Hematopoietic multipotent progenitor cell (in vitro differentiated cells): ENCODE measurements at regions not wholly inside any gene's neighbourhood (a gene's known extent, or its start where the extent isn't known, plus 50 kb on each side); places are given as distances from the start of the nearest gene placed in this dataset.

ENCODE experiments used
- DNase-seq, 3 donors: peaks; one replicate each; pipeline ENCODE4 v3.0.0-alpha.2; 2011 to 2015; ENCODE audit warnings: low read depth in 2 of 3, low spot score in 2 of 3

DNA sequence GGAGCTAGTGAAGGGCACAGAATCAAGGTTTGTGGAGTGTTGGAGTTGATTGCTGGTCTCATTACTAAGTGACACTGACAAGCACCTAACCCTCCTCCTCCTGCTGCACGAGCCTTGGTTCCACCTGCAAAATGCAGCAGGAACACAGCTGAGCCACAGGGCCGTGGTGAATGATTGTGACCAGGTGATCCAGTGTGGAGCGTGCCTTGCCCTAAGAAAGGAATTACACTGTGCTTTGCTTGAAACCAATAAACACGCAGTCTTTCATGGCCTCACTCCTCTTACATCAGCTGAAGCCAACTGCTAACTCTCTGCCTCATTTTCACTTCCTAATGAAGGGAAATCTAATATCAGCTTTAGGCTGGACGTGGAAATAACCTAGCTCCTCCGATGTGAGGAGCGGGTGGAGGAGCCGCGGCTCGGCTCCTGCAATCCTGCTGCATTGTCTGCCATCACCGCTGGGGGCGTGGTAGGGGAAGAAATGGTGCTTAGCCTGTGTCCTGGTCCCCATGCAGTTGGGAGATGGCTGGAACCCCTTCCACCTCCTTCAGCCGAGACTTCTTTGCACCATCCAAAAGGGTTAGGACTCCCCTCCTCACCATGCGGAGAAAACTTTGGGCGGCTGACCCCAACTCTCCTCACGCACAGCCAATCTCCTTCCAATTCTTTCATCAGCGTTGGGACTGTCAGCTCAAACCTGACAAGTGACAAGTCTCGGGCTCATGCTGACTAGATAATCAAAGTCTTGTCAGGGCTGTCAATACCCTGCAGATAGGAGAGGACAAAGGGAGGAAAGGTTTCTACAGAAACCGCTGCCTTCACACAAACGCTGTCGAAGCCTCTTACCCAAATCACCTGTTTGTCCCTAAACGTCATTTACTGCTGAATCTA lies 427.9 kb downstream of the ZNF536 start:
- peak in 1 of 3 donors; percentile 47 for DNase-seq

DNA sequence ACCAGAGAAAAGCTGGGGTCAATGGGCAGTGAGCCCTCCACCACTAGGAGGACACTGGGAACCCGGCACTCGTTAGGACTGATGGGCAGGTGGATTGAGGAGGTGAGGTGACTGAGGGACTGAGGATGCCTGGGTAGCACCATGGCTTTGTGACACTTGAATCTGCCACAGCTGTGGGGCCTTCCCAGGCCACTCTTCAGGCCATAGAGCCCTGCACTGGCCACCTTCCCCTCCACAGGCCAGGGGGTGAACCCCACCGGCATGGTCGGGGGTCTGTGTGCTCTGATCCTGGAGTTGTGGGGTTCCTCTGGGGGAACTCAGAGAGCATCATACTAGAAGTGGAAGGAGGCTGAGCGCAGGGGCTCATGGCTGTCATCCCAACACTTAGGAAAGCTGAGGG lies 423.5 kb downstream of the ZNF536 start:
- no peak for DNase-seq

DNA sequence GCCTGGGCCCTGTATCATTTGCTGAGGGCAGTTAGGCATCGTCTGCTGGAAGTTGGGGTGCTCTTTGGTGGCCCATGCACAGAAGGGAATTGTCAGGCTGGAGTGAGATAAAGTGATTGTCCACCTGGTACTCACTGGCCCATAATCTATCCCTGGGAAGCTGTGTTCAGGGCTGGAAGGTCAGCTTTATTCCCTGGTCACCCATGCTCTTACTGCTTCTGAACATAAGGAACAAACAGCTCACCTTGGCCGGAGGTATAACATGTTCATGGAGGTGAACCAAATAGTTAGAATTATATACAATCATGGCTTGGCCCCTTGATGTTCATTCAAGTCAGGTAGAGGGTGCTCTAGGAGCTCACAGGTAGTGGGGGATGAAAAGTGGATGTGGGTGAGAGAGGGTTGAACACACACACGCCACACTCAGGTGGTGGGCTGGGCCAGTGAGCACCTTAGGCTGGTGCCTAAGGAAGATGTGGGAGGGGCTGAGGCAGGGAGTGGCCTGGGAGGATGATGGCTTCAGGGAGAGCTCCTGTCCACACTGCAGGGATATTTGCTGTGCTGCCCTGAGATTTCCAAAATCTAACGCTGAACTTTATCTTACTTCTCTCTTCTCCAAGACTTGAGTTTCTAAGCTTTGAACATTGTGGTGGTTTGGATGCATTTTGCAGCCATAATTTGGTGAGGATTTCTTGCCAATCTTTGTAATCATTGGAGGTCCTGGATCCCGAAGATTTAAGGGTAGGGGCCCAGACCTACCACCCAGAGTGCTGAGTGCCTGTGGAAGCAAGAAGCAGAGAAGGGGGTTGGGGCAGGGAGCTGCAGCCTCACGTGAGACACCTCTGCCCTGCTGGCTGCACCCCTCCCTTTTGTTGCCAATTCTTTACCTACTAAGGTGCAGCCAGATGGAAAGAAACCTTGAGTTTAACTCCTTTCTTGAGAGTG lies 420.6 kb downstream of the ZNF536 start:
- no peak for DNase-seq

DNA sequence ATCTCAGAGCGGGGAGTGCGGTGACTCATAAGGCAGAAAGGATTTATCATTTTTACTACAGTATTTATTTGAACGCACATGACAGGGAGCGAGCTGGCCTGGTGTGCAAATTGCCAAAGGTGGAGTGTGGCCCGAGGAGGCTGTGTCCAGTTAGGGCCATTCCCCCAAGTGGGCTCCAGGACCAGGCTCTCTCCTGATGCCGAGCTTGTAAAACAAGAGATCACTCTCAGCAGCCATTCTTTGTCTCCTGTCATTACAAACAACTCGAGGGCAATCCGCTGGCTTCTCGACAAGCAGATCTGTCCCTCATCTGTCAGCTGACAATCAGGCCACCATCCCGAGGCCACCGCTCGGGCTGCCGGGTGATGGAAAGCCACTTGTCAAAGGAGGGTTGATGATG lies 418.9 kb downstream of the ZNF536 start:
- no peak for DNase-seq

DNA sequence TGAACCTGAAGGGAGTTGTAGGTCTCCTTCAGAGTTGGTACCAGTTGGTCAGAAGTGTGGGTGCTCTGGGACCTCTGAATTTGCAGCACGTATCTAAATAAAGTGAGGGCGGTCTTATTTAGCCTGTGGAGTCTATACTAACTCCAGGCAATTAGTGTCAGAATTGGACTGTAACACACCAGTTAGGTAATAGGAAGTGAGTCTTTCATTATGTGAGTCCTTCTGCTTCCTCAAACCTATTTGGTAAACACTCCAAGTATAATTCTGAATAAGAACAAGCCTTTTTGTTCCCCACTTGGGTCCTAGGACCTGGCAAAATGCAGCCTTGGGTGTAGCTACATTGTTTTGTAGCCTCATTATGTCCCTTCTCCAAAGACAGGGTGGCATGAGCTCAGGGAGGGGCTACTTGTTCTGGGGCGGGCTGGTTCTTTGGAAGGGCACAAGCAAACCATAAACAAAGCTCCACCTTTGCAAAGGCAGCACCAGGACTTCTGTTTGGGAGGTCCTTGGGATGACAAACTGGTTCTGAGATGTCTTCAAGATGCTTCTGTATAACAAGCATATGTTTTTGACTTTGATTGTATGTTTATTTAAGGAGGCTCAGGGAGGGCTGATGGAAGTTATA lies 418.0 kb downstream of the ZNF536 start:
- no peak for DNase-seq

DNA sequence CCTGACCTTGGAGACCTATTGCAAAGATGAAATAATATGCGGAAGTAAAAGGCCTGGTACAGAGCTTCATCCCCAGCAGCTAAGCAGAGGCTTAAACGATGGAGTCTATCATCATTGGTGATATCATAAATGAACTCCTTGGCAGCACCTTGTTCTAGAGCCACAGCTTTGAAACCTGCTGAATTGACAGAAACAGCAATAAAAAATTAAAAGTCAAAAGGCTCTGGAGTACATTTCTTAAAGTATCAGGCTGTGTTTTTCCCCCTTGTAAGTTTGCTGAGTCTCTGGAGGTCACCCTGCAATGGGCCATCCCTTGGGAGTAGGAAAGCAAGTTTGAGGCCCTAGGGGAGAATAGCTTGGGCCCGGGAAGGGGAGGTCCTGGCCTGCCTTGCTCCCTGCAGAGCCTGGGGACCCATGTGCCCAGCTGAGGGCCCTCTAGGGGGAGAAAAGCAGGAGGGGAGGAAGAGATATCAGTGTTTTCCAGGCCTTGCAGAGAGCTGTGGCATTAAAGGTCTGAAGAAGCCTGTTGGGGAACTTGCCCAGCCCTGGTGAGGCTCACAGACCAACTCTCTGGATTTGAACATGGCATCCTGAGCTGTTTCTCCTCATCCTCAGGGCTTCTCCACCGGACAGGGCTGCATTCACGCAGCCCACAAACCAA lies 416.1 kb downstream of the ZNF536 start:
- no peak for DNase-seq

DNA sequence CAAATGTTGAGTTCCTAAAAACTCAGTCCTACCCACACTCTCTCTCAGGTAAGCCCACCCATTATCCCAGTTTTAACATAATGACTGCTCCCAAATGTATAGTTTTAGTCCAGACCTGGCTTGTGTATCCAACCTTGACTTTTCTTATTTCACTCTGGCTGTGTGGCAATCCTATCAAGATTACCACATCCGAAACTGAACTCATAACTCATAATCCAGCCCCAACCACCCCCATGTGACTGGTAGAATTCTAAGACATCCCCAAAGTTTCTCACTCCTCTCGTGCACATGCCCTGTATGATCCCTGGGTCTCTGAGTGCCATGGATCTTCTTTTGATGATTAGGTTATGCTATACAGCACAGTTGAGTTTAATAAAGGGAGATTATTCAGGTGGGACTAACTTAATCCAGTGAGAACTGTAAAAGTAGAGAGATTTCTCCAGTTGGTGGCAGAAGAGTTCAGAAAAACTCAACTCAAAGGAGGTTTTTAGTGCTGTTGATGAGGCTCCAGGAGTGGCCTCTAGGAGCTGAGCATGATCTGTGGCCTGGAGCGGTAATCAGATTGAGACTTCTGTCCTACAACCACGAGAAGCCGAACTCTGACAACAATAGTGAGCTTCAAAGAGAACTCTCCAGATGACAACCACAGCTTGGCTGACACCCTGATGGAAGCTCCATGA lies 413.4 kb downstream of the ZNF536 start:
- peak in 1 of 3 donors; percentile 15 for DNase-seq

DNA sequence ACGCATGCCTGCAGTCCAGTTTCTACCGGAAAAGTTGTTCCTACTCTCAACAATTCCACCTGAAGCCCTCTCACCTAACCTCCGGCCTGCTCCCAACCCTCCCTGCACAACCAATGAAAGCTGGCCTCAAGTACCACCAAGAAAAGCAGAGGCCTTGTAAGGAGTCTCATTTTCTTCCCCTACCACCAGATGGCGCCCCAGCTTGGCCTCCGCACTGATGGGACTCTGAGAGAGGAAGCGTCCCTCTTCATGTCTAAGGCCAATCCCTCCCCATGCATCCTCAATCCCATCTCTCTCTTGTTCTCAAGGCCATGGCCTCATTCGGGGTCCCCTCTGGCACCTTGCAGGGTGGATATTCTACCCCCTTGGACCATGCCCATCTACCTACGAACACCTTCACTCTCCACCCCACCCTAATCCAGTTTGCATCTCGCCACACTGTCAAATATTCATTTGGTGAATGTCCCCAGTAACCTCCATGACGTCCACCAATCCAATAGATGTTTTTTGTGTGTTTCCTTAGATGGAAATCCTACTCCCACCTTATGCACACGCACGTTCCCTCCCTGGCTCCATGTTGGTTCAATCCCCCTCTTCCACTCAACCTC lies 412.8 kb downstream of the ZNF536 start:
- DNase-seq, result peak; percentile 17 to 87 (median 60)

DNA sequence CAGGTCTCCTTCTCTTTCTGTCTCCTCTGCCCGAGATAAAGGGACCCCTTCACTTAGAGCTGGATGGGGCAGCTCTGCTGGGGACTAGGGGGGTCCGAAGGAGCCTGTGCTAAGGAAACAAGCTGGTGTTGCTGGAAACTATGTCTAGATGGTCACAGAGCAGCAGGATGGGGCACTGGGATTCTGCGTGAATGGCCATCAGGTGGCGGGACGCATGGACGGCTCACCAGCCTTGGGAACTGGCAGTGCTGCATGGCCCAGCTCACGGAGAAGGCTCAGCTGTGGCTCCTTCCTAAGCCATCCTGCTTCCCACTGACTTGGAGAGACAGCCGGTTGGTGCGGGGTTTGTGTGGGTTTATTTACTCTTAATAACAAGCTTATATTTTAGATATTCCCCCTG lies 411.8 kb downstream of the ZNF536 start:
- no peak for DNase-seq

DNA sequence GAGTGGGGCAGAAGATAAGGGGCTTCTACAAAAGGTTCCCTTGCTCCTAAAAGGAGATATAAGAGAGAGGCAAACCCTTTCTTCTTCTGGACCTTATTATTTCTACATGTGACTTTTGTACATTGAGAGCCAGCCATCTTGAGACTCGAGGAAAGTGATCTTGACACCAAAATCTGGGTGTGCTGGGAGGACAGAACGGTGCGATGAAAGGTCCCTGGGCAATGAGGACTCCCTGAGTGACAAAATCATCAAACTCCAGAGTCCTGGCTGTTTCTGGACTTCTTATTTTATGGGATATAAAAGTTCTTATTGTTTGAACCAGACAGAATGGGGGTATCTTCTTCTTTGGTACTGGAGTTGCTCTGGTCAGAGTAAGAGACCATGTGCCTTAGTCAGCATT lies 411.0 kb downstream of the ZNF536 start:
- no peak for DNase-seq

DNA sequence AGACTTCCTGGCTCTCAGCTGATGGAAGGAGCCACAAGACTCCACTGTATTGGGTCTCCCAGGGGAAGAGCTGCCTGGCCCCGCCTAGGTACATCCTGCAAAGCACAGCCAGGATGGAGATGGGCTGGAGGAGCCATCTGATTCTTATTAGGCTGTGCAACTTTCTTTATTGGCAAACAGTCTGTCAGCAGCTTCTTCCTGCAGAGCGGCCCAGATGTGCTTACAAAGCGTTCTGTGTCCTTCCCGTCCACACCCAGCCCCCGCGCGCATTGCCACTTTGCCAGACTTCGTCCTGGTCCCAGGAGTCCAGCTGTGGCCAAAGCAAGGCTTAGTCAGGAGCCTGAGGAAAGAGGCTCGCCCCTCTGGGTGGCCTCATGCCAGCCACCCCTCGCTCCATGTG lies 409.3 kb downstream of the ZNF536 start:
- DNase-seq, result no peak

DNA sequence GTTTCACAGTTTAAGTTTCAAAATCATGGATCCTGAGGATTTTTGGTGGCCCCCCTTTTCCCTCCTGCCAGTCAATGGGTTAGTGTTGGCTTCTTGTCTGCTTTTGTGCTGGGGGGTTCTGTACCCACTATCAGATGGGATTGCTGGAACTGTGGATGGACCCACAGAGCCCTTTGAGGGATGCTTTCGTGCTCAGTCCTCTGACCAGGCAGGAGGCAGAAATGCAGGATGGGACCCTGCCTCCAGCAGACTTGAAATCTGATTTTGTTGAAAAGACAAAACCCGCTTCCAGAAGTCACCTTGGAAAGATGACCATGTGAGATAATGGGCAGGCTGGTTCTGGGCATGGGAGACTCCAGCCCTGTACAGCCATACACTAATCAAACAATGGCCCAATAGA lies 408.9 kb downstream of the ZNF536 start:
- DNase-seq, result no peak

DNA sequence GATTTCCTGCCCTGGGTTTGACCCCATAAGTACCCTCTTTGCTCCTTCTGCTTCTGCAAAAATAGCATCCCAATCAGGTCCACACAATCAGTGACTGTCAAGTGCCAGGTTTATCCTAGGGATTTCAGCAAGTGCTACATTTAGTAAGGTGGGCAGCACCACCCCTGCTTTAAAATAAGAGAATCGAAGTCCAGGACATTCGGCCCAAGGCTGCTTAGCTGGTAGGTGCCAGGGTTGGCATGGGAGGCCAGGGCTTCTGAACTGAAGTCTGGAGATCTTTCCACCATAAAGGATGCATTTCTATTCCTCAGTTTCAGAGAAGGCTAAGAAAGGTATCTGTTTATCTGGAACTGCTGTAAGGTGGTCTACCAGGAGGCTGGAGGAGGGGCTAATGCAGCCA lies 408.3 kb downstream of the ZNF536 start:
- DNase-seq, result no peak

DNA sequence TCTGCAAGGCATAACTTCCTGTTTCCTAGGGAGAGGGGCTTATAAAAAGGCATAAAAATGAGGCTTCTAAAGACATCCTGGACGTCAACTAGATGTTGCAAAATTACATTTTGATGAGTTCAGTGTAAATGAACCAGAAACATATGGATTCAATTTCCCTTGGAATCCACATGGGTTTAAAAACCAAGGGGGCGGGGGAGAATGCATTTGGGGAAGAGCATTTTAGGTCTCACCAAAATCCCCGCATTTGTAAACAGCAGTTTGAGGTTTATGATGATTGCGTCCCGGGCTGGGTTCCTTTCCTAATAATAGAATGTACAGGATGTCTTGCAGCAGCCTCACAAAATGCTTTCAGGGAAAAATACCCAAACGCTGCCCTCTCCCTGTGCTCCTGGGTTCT lies 407.8 kb downstream of the ZNF536 start:
- DNase-seq, result no peak

DNA sequence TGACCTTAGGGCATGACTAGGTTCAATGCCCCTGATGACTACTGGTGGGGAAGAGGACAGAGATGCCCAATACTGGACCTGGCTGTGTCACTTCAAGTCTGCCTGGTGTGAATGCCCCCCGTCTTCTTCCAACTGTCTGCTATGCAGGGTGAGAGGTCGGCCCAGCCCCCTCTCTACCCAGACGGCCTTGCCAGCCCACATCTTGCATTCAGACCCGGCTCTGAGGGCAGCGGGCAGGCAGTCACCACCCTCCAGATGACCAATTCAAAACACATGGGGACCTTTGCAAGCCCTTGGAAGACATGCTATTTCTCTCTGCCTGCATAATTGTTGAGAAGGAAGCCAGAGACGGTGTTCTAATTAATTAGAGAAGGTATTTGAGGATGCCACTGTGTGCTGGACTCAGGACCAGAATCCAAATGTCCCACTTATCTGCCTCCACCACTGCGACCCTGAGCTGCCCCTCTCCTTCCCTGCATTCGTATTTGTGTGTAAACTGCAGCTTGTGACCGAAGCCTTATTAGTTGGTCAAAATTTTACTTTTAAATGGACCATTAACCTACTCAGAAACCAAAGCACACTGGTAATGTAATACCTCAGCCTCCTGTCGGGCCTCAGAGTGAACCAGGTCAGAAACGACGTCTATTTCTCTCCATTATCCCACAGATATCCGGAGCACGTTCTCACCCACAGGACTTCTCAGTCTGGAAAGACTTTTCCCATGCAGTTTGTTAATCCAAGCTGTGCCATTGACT lies 407.0 kb downstream of the ZNF536 start:
- no peak for DNase-seq

DNA sequence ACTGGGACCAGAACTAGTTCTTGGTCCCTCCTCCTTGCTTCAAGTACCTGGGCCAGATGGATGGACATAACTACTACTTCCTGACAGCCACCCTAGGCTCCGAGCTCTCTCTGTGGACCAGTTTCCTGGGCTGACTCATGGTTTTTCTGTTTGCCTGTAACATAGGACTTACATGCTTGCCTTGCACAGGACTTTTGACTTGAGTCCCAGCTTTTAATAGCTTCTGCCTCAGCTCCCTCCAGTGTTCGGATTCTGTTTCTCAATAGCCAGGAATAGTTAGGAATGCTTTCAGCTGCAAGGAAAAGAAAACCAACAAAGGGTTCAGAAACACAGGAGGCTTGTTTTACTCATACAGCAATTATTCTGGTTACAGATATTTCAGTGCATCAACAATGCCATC lies 405.9 kb downstream of the ZNF536 start:
- DNase-seq, result no peak

DNA sequence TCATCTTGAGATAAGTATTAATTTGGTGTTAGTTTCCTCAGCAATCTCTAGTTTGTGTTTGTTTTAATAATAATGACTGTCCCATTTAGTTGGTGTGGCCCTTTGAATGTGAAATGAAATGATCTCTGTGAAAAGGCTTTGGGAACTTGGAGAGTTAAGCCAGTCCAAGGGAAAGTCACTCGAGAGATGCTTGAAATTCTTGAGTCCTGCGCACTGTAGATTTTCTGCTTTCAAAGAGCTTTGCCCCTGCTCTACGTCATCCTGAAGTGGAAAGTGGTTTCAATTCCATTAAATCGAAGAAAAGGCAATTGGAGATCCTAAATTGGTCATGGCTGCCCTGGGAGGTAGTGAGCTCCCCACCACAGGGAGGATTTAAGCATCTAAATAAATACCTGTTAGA lies 403.8 kb downstream of the ZNF536 start:
- DNase-seq, result no peak

DNA sequence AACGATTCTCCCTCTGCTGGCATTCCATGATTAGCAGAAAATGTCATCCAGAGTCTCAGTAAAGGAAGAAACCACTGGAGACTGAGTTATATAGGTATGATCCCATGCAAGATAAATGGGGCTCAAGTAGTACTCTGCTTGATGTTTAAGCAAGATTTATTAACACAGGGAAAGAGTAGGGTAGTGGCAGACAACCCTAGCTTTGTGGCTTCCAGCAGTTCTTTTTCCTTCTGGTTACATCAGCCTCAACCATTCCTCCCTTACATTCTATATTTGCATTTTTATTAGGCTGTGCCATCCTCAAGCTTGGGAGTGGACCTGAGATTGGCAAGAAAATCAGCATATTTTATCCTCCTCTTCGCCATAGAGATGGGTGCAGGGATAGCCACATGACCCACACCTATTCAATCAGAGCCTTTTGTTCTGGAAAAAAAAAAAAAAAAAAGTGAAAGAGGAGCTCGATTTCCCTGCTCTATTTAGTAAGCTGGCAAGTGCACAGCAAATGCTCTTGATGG lies 402.1 kb downstream of the ZNF536 start:
- no peak for DNase-seq

DNA sequence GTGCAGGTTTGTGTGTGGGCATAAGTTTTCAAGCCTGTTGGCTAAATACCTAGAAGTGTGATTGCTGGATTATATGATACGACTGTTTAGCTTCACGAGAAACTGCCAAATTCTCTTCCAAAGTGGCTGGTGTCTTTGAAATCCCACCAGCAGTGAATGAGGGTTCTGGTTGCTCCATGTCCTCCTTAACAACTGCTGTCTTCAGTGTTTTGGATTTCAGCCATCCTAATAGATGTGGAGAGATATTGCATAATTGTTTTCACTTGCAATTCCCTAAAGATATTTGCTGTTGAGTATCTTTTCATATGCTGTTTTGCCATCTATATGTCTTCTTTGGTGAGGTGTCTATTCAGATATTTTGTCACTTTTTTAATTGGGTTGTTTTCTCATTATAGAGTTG lies 390.5 kb downstream of the ZNF536 start:
- DNase-seq, result no peak
